Prostate gland (tissue), 2 donors: ENCODE measurements at regions not wholly inside any gene's neighbourhood (a gene's known extent, or its start where the extent isn't known, plus 50 kb on each side); places are given as distances from the start of the nearest gene placed in this dataset.
A peak's percentile ranks its signal among the peaks of the same experiment; 100 is the strongest.

Experiments
- DNase-seq: peaks from one replicate; pipeline ENCODE4 v3.0.0-alpha.2; 2019; ENCODE audit warnings: low spot score
- H3K27ac ChIP-seq, 2 donors: fragments of 200-600 bp; sonication (generic); 2 replicates each; pipeline ENCODE4 v1.5.1; 2017 to 2019
- H3K27me3 ChIP-seq: fragments of 200-600 bp; sonication (generic); replicated peaks from 2 replicates; pipeline ENCODE4 v1.5.1; 2019; ENCODE audit not compliant: insufficient read depth
- H3K36me3 ChIP-seq, 2 donors: fragments of 200-600 bp; sonication (generic); 1 replicate in 1 of 2; 2 replicates in 1 of 2; pipeline versions ENCODE4 v1.5.1 to v1.8.1; 2017 to 2019
- H3K4me1 ChIP-seq: fragments of 200-600 bp; sonication (generic); replicated peaks from 2 replicates; pipeline ENCODE4 v1.5.1; 2019
- H3K4me3 ChIP-seq, 2 donors: fragments of 200-600 bp; sonication (generic); 2 replicates each; pipeline ENCODE4 v1.5.1; 2017 to 2019
- H3K9me3 ChIP-seq: fragments of 200-600 bp; sonication (generic); 2 replicates; pipeline ENCODE4 v1.5.1; 2017
- CTCF ChIP-seq, 4 experiments: fragments of 200-600 bp in 2 of 4; fragments of 450-650 bp in 2 of 4; sonication (generic) in 2 of 4; IDR thresholded peaks; 1 replicate in 3 of 4; 2 replicates in 1 of 4; pipeline ENCODE4 v1.5.1; 2016 to 2019; ENCODE audit warnings: antibody characterized with exemption in 4 of 4, mild to moderate bottlenecking in 2 of 4, moderate library complexity in 2 of 4
- POLR2A ChIP-seq: fragments of 450-650 bp; IDR thresholded peaks from one replicate; pipeline ENCODE4 v1.6.1; 2016; ENCODE audit warnings: antibody characterized with exemption, mild to moderate bottlenecking
- POLR2AphosphoS5 ChIP-seq: sonication (generic); formaldehyde crosslinking; IDR thresholded peaks from one replicate; pipeline ENCODE4 v1.6.1; 2017; ENCODE audit warnings: antibody characterized with exemption
- WGBS: methylation state at CpG from one replicate; pipeline ENCODE4 v1.1.5; 2018; 5-methylcytosine and 5-hydroxymethylcytosine counted together
- intact Hi-C: fragments of 100-400 bp; cut with DNase I; formaldehyde crosslinking; loops from one replicate; pipeline ENCODE4 v1.14.2; 2022

GRCh38 chr4:126057371-126057770 lies 742.6 kb downstream of the FAT4 start:
- Histone ChIP-seq H3K4me3 (no peak overlapping the region), H3K27ac (no peak overlapping the region), H3K9me3 (no peaks in the 10 kb centered on the region), H3K27me3 (no peaks in the 10 kb centered on the region), H3K36me3 (no peaks in the 10 kb centered on the region), H3K4me1 (no peaks in the 10 kb centered on the region)
- intact Hi-C loops = no loop called here
- TF ChIP-seq CTCF (IDR thresholded peaks at IDR 0.05) = no peak
- TF ChIP-seq POLR2A = no peak
- TF ChIP-seq POLR2AphosphoS5 = no peak
- DNase-seq = no peak

GRCh38 chr4:126058596-126058995 lies 743.8 kb downstream of the FAT4 start:
- DNase-seq = no peak
- intact Hi-C loops = no loop called here
- 95% methylated on average over 2 of the region's 2 CpGs for WGBS

GRCh38 chr4:126061655-126062054 lies 746.9 kb downstream of the FAT4 start:
- Histone ChIP-seq H3K4me1 (no peaks in the 10 kb centered on the region), H3K4me3 (no peak overlapping the region), H3K27me3 (no peaks in the 10 kb centered on the region), H3K9me3 (no peaks in the 10 kb centered on the region), H3K27ac (no peak overlapping the region), H3K36me3 (no peaks in the 10 kb centered on the region)
- intact Hi-C loops = no loop called here
- WGBS = 98% methylated on average over 4 of the region's 4 CpGs
- DNase-seq = no peak
- TF ChIP-seq CTCF (IDR thresholded peaks at IDR 0.05) = no peak
- no peak for TF ChIP-seq POLR2A
- no peak for TF ChIP-seq POLR2AphosphoS5

More at GRCh38 chr4:126058596-126058995, 743.8 kb downstream of the FAT4 start:
- Histone ChIP-seq H3K36me3 (no peaks in the 10 kb centered on the region), H3K27ac (no peak overlapping the region), H3K27me3 (no peaks in the 10 kb centered on the region), H3K9me3 (no peaks in the 10 kb centered on the region), H3K4me1 (no peaks in the 10 kb centered on the region), H3K4me3 (no peak overlapping the region)
- TF ChIP-seq POLR2A = no peak
- no peak for TF ChIP-seq CTCF (IDR thresholded peaks at IDR 0.05)
- TF ChIP-seq POLR2AphosphoS5 = no peak

- DNase-seq = no peak
- H3K4me3 ChIP-seq = no peak overlapping the region
- intact Hi-C loops = no loop called here
- no peak overlapping the region for H3K27ac ChIP-seq
- H3K4me1 ChIP-seq = no peaks in the 10 kb centered on the region
- no peak for TF ChIP-seq POLR2AphosphoS5
- no peak for TF ChIP-seq CTCF (IDR thresholded peaks at IDR 0.05)
- TF ChIP-seq POLR2A = no peak
- no peaks in the 10 kb centered on the region for H3K36me3 ChIP-seq
- H3K9me3 ChIP-seq = no peaks in the 10 kb centered on the region
- no peaks in the 10 kb centered on the region for H3K27me3 ChIP-seq
Measured at GRCh38 chr4:126065016-126065415, 750.3 kb downstream of the FAT4 start.

- DNase-seq = peak; percentile 8
- H3K4me3 ChIP-seq = no peak overlapping the region
- TF ChIP-seq CTCF (IDR thresholded peaks at IDR 0.05) (no peak), POLR2AphosphoS5 (no peak), POLR2A (no peak)
- no peaks in the 10 kb centered on the region for H3K27me3 ChIP-seq
- 10% methylated on average over 4 of the region's 4 CpGs for WGBS
- no peak overlapping the region for H3K27ac ChIP-seq
- H3K9me3 ChIP-seq = no peaks in the 10 kb centered on the region
- H3K36me3 ChIP-seq = no peaks in the 10 kb centered on the region
- intact Hi-C loops = no loop called here
- no peaks in the 10 kb centered on the region for H3K4me1 ChIP-seq
Measured at GRCh38 chr4:126071346-126072333, 756.9 kb downstream of the FAT4 start.
